GM18502 (cell line): ENCODE measurements at regions not wholly inside any gene's neighbourhood (a gene's known extent, or its start where the extent isn't known, plus 50 kb on each side); places are given as distances from the start of the nearest gene placed in this dataset.

Source experiments
- ATAC-seq: cut with Tn5 transposase; IDR thresholded peaks from one replicate; pipeline ENCODE4 v1.9.1; 2021; ENCODE audit warnings: mild to moderate bottlenecking; ENCODE audit not compliant: unreplicated experiment, poor library complexity

- no peak for ATAC-seq
Observed at GRCh38 chr11:37087650-37088572, 489.9 kb upstream of the RAG2 start.

GRCh38 chr11:37078521-37078920 is 480.5 kb upstream of the RAG2 start:
- ATAC-seq = no peak

GRCh38 chr11:37076866-37077265 is 478.8 kb upstream of the RAG2 start:
- no peak for ATAC-seq

- ATAC-seq = no peak
Observed at GRCh38 chr11:37072538-37073055, 474.6 kb upstream of the RAG2 start.

GRCh38 chr11:37050311-37050710 is 452.3 kb upstream of the RAG2 start:
- ATAC-seq = no peak

- no peak for ATAC-seq
Observed at GRCh38 chr11:37040921-37041320, 442.9 kb upstream of the RAG2 start.

- ATAC-seq = no peak
Observed at GRCh38 chr11:37038911-37039310, 440.9 kb upstream of the RAG2 start.

- no peak for ATAC-seq
Observed at GRCh38 chr11:37026741-37027140, 428.7 kb upstream of the RAG2 start.

GRCh38 chr11:37026326-37026725 is 428.3 kb upstream of the RAG2 start:
- ATAC-seq = no peak

- no peak for ATAC-seq
Observed at GRCh38 chr11:37006563-37006962, 408.5 kb upstream of the RAG2 start.

GRCh38 chr11:37002831-37003230 is 404.8 kb upstream of the RAG2 start:
- no peak for ATAC-seq

GRCh38 chr11:36997656-36998055 is 399.6 kb upstream of the RAG2 start:
- ATAC-seq = no peak

GRCh38 chr11:36996795-36997194 is 398.8 kb upstream of the RAG2 start:
- ATAC-seq = no peak

- ATAC-seq = no peak
Observed at GRCh38 chr11:36994208-36994607, 396.2 kb upstream of the RAG2 start.

- ATAC-seq = no peak
Observed at GRCh38 chr11:36988556-36988955, 390.5 kb upstream of the RAG2 start.

GRCh38 chr11:36985562-36985961 is 387.5 kb upstream of the RAG2 start:
- no peak for ATAC-seq

GRCh38 chr11:36976741-36977140 is 378.7 kb upstream of the RAG2 start:
- no peak for ATAC-seq

GRCh38 chr11:36974771-36975170 is 376.7 kb upstream of the RAG2 start:
- no peak for ATAC-seq

- no peak for ATAC-seq
Observed at GRCh38 chr11:36953976-36954375, 355.9 kb upstream of the RAG2 start.

GRCh38 chr11:36948460-36949127 is 350.6 kb upstream of the RAG2 start:
- ATAC-seq = no peak

GRCh38 chr11:36945384-36945783 is 347.3 kb upstream of the RAG2 start:
- no peak for ATAC-seq
